NCI-H128 (cell line): ENCODE measurements at regions not wholly inside any gene's neighbourhood (a gene's known extent, or its start where the extent isn't known, plus 50 kb on each side); places are given as distances from the start of the nearest gene placed in this dataset.

ENCODE experiments used
- DNase-seq: peaks from one replicate; lab custom pipeline; 2025; ENCODE audit not compliant: unreplicated experiment; lab: John Stamatoyannopoulos, UW

- no peak for DNase-seq
Observed at GRCh38 chr7:436367-437128, 83.1 kb downstream of the PDGFA start.

- DNase-seq = no peak
Observed at GRCh38 chr7:437329-438251, 82.1 kb downstream of the PDGFA start.

GRCh38 chr7:438361-438760, 81.3 kb downstream of the PDGFA start:
- no peak for DNase-seq

DNA sequence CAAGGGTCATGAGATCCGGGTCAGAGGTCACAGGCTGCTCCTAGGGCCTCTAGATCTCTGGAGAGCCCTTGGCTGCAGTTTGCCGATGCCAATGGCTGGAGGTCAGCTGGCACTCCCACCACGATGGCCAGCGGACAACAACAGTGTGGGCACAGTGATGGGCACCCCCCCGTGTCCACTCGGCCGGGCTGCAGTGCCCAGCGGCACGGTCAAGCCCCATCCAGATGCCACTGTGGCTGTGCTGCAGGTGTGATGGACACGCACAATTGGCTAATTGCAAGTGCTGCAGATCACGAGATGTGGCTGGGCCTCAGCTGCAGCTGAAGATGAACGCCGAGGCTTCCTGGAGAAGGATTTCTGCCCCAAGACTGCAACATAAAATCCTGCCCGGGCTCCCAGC, 80.7 kb downstream of the PDGFA start:
- no peak for DNase-seq

DNA sequence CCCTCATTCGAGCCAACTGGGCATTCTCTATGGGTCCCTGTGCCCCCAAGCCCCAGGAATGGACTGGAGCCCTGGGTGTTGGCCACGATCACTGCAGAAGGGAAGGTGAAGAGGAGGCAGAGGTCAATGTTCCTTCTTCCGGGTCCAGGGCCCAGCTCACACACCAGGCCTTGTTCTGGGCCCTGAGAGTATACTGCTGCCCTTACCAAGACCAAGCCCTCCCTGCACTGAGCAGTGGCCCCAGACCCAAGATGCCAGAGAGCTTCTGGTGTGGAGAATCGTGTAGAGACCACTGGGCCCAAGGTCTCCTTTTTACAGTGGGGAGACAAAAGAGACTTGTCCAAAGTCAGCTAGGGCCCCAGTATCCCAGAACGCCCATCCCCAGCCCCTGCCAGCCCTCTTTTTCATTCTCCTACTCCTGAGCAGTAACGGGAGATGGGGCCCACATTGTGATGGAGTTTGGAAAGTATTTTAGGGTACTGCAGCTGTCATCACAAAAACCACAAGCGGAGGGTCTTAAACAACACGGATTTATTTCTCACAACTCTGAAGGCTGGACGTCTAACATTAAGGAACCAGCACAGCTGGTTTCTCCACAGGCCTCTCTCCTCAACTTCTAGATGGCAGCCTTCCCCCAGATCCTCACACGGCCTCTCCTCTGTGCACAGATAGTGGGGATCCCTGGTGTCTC, 79.4 kb downstream of the PDGFA start:
- DNase-seq = no peak

DNA sequence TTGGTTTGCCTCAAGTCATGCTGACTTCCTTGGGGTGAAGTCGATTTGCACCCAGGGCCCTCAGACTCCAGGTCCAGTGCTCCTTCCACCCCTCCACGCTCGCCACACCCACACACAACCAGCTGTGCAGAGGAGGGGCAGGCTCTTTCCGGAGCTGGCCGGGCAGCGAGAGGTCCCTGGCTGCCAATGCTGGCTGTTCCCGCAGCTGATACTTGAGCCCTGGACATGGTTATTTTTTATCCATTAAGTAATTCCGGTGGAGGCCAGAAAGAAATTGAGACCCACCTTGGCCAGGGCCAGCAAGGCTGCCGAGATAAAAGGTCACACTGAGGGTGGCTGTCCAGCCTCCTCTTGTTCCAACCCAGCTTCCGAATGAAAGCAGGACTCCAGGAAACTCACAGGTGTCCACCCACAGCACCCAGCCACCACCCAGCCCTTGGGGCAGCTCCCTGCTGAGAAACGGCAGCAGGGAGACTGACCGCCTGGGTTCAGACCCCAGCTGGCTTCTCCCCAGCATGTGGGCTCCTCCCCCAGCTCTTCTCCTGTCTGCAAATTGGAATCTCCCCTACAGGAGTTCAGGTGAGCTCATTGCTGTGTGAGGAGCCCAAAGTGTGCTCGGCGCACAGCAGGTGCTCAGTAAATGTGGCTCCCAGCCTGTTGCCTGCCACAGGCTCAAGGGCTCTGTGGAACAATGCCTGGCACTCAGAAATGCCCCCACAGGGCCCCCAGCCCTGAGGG, 77.8 kb downstream of the PDGFA start:
- DNase-seq = no peak

GRCh38 chr7:442457-442856, 77.2 kb downstream of the PDGFA start:
- no peak for DNase-seq

DNA sequence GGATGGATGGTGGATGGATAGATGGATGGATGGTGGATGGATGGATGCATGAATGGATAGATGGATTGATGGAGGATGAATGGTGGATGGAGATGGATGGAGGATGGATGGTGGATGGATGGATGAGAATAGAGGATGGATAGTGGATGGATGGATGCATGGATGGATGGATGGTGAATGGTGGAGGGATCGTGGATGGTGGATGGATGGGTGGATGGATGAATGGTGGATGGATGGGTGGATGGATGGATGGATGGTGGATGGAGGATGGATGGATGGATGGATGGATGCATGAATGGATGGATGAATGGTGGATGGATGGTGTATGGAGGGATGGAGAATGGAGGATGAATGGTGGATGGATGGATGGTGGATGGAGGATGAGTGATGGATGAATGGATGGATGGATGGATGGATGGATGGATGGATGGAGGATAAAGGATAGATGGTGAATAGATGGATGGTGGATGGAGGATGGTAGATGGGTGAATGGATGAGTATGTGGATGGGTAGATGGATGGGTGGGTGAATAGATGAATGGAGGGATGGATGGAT, 76.3 kb downstream of the PDGFA start:
- no peak for DNase-seq

- no peak for DNase-seq
Observed at GRCh38 chr7:444606-445005, 75.0 kb downstream of the PDGFA start.

DNA sequence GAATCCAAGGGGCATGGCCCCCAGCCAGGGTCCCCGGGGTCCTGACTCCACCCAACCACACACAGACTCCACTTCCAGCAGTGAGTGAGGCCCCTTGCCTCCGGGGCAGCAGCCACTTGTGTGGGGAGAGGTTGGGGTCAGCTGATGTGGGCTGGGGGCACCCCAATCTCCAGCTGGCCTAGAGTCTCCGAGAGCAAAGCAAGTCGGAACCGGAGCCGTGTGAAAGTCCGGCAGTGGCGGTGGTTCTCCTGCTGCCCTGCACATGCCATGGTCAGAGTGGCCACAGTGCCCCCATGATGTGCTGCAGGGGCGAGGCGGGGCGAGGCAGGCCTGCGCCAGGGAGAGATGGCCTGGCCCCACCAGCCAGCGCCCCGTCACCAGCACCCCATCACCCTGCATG, 74.6 kb downstream of the PDGFA start:
- no peak for DNase-seq

DNA sequence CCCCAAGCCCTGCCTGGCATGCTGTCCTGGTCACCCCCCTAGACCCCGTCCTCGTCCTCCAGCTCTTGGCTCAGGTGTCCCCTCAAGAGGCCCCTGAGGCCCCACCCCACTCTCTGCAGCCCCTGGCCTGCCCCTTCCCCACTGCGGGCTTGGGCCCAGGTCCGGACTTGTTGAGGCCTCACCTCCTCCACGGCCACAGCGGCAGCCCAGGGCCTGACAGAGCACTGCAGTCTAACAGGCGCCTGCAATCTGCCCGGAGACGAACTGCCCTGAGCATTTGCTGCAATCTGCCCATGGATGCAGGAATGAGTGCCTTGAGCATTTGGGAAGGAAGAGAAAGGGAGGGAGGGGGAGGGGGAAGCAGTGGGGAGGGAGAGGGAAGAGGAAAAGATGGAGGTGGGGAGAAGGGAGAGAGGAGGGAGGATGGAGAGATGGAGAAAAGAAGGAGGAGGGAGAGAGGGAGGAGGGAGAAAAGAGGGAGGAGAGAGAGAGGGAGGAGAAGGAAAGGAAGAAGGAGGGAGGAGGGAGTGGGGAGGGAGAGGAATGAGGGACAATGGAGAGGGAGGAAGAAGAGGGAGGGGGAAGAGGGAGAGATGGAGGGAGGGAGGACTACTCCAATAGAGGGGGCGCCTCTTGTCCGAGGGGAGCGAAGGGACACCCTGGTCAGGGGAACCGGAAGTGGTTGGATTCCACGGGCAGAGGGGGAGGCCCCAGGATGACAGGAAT, 73.9 kb downstream of the PDGFA start:
- no peak for DNase-seq

GRCh38 chr7:446289-446935, 73.2 kb downstream of the PDGFA start:
- no peak for DNase-seq
